GM12878 (cell line): ENCODE measurements at regions not wholly inside any gene's neighbourhood (a gene's known extent, or its start where the extent isn't known, plus 50 kb on each side); places are given as distances from the start of the nearest gene placed in this dataset.

Source experiments
- ATAC-seq: fragments of 200-7000 bp; cut with Tn5 transposase; 3 replicates; pipeline ENCODE4 v1.9.1; 2020; ENCODE audit warnings: mild to moderate bottlenecking, moderate library complexity
- BruUV-seq: library from RNA; stranded (reverse); fragments of 400-500 nt; replicated peaks from 2 replicates; lab custom pipeline; 2021; lab: Mats Ljungman, UMichigan
- CTCF ChIA-PET: fragments of 300-600 bp; sonication (Branson Sonifier 250); formaldehyde crosslinking; extraction: SDS; loops from one replicate; lab custom pipeline; 2021; ENCODE audit warnings: inconsistent platforms; lab: Yijun Ruan, JAX
- POLR2A ChIA-PET: fragments of 350-600 bp; formaldehyde crosslinking; extraction: SDS; loops from one replicate; lab custom pipeline; 2021; ENCODE audit warnings: inconsistent platforms; lab: Charles Lee
- RAD21 ChIA-PET: fragments of 300-600 bp; sonication (Branson Sonifier 250); formaldehyde crosslinking; loops from one replicate; lab custom pipeline; 2023; ENCODE audit warnings: antibody characterized with exemption; ENCODE audit not compliant: unreplicated experiment; lab: Charles Lee
- SMC1A ChIA-PET: fragments of 300-600 bp; sonication (Branson Sonifier 250); formaldehyde crosslinking; loops from one replicate; lab custom pipeline; 2023; ENCODE audit not compliant: unreplicated experiment, uncharacterized antibody; lab: Charles Lee
- DNase-seq: peaks from one replicate; pipeline ENCODE4 v3.0.0-alpha.2; 2011; ENCODE audit warnings: low read depth, low spot score
- FAIRE-seq: peaks from 3 replicates; lab custom pipeline; 2011; peaks lifted over from hg19 to GRCh38; lab: Jason Lieb, UNC
- H2AFZ ChIP-seq: 2 replicates; pipeline ENCODE4 v1.6.0; 2011; ENCODE audit warnings: low read depth, low read length, control low read depth; ENCODE audit not compliant: control insufficient read depth
- H3K27ac ChIP-seq: 2 replicates; pipeline ENCODE4 v1.5.1; 2011; ENCODE audit warnings: control low read depth; ENCODE audit not compliant: control insufficient read depth, insufficient read depth
- H3K27me3 ChIP-seq, 2 experiments: replicated peaks in 1 of 2; 2 replicates each; pipeline versions ENCODE4 v1.6.0 to v1.6.1; 2011; ENCODE audit warnings: low read length in 1 of 2; ENCODE audit not compliant: control insufficient read depth in 2 of 2, insufficient read depth in 2 of 2
- H3K36me3 ChIP-seq, 2 experiments: 2 replicates each; pipeline ENCODE4 v1.5.1; 2011; ENCODE audit warnings: low read length in 1 of 2; ENCODE audit not compliant: control insufficient read depth in 2 of 2, insufficient read depth in 2 of 2
- H3K4me1 ChIP-seq: 2 replicates; pipeline ENCODE4 v1.6.1; 2011; ENCODE audit warnings: mild to moderate bottlenecking, low read length, moderate library complexity, mixed read lengths; ENCODE audit not compliant: control insufficient read depth, insufficient read depth
- H3K4me2 ChIP-seq: 2 replicates; pipeline ENCODE4 v1.6.0; 2011; ENCODE audit warnings: control low read depth; ENCODE audit not compliant: control insufficient read depth, insufficient read depth
- H3K4me3 ChIP-seq: fragments of 200-600 bp; sonication (generic); 2 replicates; pipeline ENCODE4 v1.5.1; 2016
- H3K79me2 ChIP-seq: 2 replicates; pipeline ENCODE4 v1.6.0; 2011; ENCODE audit warnings: low read length; ENCODE audit not compliant: control insufficient read depth, insufficient read depth
- H3K9ac ChIP-seq: 2 replicates; pipeline ENCODE4 v1.8.0; 2011; ENCODE audit warnings: low read length, control low read depth, mixed read lengths; ENCODE audit not compliant: control insufficient read depth, insufficient read depth
- H3K9me3 ChIP-seq: replicated peaks from 3 replicates; pipeline ENCODE4 v1.5.1; 2011; ENCODE audit warnings: mild to moderate bottlenecking, low read length; ENCODE audit not compliant: control insufficient read depth, insufficient read depth
- H4K20me1 ChIP-seq: 2 replicates; pipeline ENCODE4 v1.6.0; 2011; ENCODE audit not compliant: control insufficient read depth, insufficient read depth
- BHLHE40 ChIP-seq, 2 experiments: fragments of 450-650 bp in 1 of 2; IDR thresholded peaks; 2 replicates each; pipeline ENCODE4 v1.6.1; 2011 to 2017; ENCODE audit warnings: low read depth in 2 of 2, borderline replicate concordance in 1 of 2, improper control_type of control experiment in 1 of 2, low read length in 1 of 2, mild to moderate bottlenecking in 1 of 2
- NFIC ChIP-seq: IDR thresholded peaks from 2 replicates; pipeline ENCODE4 v1.6.1; 2012; ENCODE audit warnings: low read depth, mild to moderate bottlenecking, inconsistent platforms, low read length, moderate library complexity
- NFYB ChIP-seq: IDR thresholded peaks from 2 replicates; pipeline ENCODE4 v1.6.1; 2011; ENCODE audit warnings: low read depth, mild to moderate bottlenecking, low read length, improper control_type of control experiment, moderate library complexity; ENCODE audit not compliant: insufficient read depth
- ZNF217 ChIP-seq: fragments of 450-650 bp; IDR thresholded peaks from 2 replicates; pipeline ENCODE4 v1.6.1; 2017; ENCODE audit warnings: antibody characterized with exemption, mild to moderate bottlenecking
- WGBS: methylation state at CpG from one replicate; pipeline ENCODE4 v1.1.6; 2016; ENCODE audit warnings: low lambda C conversion rate; ENCODE audit not compliant: insufficient replicate concordance, insufficient coverage; ENCODE audit errors: missing lambda C conversion rate; 5-methylcytosine and 5-hydroxymethylcytosine counted together
- in situ Hi-C: fragments of 300-500 bp; cut with MboI; formaldehyde crosslinking; loops from 9 replicates; pipeline ENCODE4 v1.14.3; 2018; ENCODE audit warnings: mixed read lengths
- intact Hi-C: fragments of 100-400 bp; cut with micrococcal nuclease; formaldehyde crosslinking; loops from one replicate; pipeline ENCODE4 v1.14.2; 2022; ENCODE audit not compliant: unreplicated experiment
- TF ChIP-seq, protein P1 (sequence below): IDR thresholded peaks from 2 replicates; pipeline ENCODE4 v1.6.1; 2012; ENCODE audit warnings: improper control_type of control experiment, low read depth, low read length; ENCODE audit not compliant: insufficient replicate concordance
- TF ChIP-seq, protein P2 (sequence below), 3 experiments: IDR thresholded peaks in 2 of 3; conservative IDR thresholded peaks in 1 of 3; 2 replicates each; pipeline ENCODE4 v1.5.1; 2011; ENCODE audit warnings: low read depth in 3 of 3, low read length in 3 of 3, mild to moderate bottlenecking in 3 of 3, control low read depth in 2 of 3, moderate library complexity in 2 of 3, inconsistent platforms in 1 of 3, mixed read lengths in 1 of 3; ENCODE audit not compliant: control insufficient read depth in 2 of 3, insufficient read depth in 1 of 3; ENCODE audit errors: extremely low read depth in 1 of 3

DNA sequence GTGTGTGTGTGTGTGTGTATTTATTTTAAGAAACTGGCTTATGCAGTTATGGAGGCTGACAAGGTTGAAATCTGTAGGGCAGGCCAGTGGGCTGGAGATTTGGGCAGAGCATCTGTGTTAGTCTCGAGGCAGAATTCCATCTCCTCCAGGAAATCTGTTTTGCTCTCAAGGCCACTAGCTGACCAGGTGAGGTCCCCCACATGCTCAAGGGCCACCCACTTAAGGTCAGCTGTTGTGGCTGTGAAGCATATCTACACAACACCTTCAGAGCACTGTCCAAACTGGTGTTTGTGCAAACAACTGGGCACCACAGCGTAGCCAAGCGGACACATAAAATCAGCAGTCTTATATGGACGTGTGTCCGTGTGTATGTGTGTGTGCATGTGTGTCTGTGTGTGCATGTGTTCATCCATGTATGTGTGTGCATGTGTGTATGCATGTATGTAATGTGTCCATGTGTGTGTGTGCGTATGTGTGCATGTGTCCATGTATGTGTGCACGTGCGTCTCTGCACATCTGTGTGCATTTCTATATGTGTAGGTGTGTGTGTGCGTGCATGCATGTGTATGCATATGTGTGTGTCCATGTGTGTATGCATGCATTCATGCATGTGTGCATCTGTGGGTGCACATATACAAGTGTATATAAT is 400.9 kb downstream of the BRD1 start (continued):
- TF ChIP-seq NFIC: no peak

DNA sequence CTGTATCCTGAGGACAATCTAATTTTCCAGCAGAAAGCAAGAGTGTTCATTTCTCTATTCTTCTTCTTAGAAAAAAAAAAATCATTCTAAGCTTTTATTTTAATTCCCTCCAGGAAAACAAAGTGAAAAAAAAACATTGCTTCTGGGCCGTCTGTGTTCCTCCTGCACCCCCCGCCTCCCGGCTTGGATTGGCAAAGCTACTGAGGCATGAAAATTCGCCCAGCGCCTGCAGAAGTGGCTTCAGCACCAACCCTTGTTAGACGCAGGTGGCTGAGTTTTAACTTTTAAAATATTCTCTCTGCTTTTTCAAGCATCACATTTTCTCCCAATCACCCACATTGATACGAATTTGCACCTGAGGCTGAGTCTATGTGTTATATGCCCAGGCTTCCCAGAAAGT is 401.6 kb downstream of the BRD1 start:
- FAIRE-seq (no peak), ATAC-seq (no peak), DNase-seq (no peak)
- Histone ChIP-seq H3K4me2 (no peak overlapping the region), H4K20me1 (no peaks in the 10 kb centered on the region), H3K27me3 (no peaks in the 10 kb centered on the region), H3K4me1 (no peaks in the 10 kb centered on the region), H3K9ac (no peak overlapping the region), H2AFZ (no peak overlapping the region), H3K79me2 (no peaks in the 10 kb centered on the region), H3K4me3 (no peak overlapping the region), H3K9me3 (no peaks in the 10 kb centered on the region), H3K36me3 (no peaks in the 10 kb centered on the region), H3K27ac (no peak overlapping the region)
- ChIA-PET CTCF (no interaction called here), RAD21 (no interaction called here), SMC1A (no interaction called here), POLR2A (no interaction called here)
- TF ChIP-seq, protein P1, sequence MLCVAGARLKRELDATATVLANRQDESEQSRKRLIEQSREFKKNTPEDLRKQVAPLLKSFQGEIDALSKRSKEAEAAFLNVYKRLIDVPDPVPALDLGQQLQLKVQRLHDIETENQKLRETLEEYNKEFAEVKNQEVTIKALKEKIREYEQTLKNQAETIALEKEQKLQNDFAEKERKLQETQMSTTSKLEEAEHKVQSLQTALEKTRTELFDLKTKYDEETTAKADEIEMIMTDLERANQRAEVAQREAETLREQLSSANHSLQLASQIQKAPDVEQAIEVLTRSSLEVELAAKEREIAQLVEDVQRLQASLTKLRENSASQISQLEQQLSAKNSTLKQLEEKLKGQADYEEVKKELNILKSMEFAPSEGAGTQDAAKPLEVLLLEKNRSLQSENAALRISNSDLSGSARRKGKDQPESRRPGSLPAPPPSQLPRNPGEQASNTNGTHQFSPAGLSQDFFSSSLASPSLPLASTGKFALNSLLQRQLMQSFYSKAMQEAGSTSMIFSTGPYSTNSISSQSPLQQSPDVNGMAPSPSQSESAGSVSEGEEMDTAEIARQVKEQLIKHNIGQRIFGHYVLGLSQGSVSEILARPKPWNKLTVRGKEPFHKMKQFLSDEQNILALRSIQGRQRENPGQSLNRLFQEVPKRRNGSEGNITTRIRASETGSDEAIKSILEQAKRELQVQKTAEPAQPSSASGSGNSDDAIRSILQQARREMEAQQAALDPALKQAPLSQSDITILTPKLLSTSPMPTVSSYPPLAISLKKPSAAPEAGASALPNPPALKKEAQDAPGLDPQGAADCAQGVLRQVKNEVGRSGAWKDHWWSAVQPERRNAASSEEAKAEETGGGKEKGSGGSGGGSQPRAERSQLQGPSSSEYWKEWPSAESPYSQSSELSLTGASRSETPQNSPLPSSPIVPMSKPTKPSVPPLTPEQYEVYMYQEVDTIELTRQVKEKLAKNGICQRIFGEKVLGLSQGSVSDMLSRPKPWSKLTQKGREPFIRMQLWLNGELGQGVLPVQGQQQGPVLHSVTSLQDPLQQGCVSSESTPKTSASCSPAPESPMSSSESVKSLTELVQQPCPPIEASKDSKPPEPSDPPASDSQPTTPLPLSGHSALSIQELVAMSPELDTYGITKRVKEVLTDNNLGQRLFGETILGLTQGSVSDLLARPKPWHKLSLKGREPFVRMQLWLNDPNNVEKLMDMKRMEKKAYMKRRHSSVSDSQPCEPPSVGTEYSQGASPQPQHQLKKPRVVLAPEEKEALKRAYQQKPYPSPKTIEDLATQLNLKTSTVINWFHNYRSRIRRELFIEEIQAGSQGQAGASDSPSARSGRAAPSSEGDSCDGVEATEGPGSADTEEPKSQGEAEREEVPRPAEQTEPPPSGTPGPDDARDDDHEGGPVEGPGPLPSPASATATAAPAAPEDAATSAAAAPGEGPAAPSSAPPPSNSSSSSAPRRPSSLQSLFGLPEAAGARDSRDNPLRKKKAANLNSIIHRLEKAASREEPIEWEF: no peak
- TF ChIP-seq, protein P2, sequence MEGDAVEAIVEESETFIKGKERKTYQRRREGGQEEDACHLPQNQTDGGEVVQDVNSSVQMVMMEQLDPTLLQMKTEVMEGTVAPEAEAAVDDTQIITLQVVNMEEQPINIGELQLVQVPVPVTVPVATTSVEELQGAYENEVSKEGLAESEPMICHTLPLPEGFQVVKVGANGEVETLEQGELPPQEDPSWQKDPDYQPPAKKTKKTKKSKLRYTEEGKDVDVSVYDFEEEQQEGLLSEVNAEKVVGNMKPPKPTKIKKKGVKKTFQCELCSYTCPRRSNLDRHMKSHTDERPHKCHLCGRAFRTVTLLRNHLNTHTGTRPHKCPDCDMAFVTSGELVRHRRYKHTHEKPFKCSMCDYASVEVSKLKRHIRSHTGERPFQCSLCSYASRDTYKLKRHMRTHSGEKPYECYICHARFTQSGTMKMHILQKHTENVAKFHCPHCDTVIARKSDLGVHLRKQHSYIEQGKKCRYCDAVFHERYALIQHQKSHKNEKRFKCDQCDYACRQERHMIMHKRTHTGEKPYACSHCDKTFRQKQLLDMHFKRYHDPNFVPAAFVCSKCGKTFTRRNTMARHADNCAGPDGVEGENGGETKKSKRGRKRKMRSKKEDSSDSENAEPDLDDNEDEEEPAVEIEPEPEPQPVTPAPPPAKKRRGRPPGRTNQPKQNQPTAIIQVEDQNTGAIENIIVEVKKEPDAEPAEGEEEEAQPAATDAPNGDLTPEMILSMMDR (IDR thresholded peaks at IDR 0.05 in 2 of 3, conservative IDR thresholded peaks at IDR 0.05 in 1 of 3; ENCODE audit: control insufficient read depth in 2 of 3, extremely low read depth in 1 of 3, insufficient read depth in 1 of 3, low read depth in 3 of 3, low read length in 3 of 3): no peak
- TF ChIP-seq ZNF217: no peak
- TF ChIP-seq BHLHE40 (IDR thresholded peaks at IDR 0.05; ENCODE audit: borderline replicate concordance in 1 of 2, low read depth in 2 of 2, low read length in 1 of 2): no peak
- TF ChIP-seq NFYB: no peak
- no TSS peak for BruUV-seq
- 6% methylated on average over 7 of the region's 7 CpGs for WGBS
- intact Hi-C loops (no loop called here), in situ Hi-C loops (no loop called here)
